ENCODE measurements at regions not wholly inside any gene's neighbourhood (a gene's known extent, or its start where the extent isn't known, plus 50 kb on each side); places are given as distances from the start of the nearest gene placed in this dataset.
"Not testable (repeated sequence)": the region's sequence is repeated elsewhere in the genome, so short reads cannot be mapped to it uniquely, and the experiment has no call there.

- DNase-seq (ENCODE audit: low spot score), result no peak
These were observed 317.3 kb upstream of the TFPI start for GRCh38 chr2:187871506-187871905.

- DNase-seq (ENCODE audit: low spot score), result no peak
These were observed 318.9 kb upstream of the TFPI start for GRCh38 chr2:187873132-187873531.

- no peak for DNase-seq (ENCODE audit: low spot score)
These were observed 320.6 kb upstream of the TFPI start for GRCh38 chr2:187874786-187875185.

GRCh38 chr2:187875261-187876141 lies 321.3 kb upstream of the TFPI start:
- DNase-seq (ENCODE audit: low spot score), result no peak

GRCh38 chr2:187876554-187876953 lies 322.3 kb upstream of the TFPI start:
- no peak for DNase-seq (ENCODE audit: low spot score)

GRCh38 chr2:187877391-187877790 lies 323.2 kb upstream of the TFPI start:
- DNase-seq (ENCODE audit: low spot score), result peak; percentile 49

GRCh38 chr2:187878112-187878511 lies 323.9 kb upstream of the TFPI start:
- DNase-seq (ENCODE audit: low spot score), result peak; percentile 52

GRCh38 chr2:187879491-187879890 lies 325.3 kb upstream of the TFPI start:
- no peak for DNase-seq (ENCODE audit: low spot score)

- DNase-seq (ENCODE audit: low spot score), result no peak
These were observed 329.8 kb upstream of the TFPI start for GRCh38 chr2:187884003-187884402.

GRCh38 chr2:187890690-187891089 lies 336.5 kb upstream of the TFPI start:
- DNase-seq (ENCODE audit: low spot score), result no peak

- no peak for DNase-seq (ENCODE audit: low spot score)
These were observed 345.8 kb upstream of the TFPI start for GRCh38 chr2:187900021-187900420.

- no peak for DNase-seq (ENCODE audit: low spot score)
These were observed 351.8 kb upstream of the TFPI start for GRCh38 chr2:187906021-187906420.

GRCh38 chr2:187910922-187911321 lies 356.7 kb upstream of the TFPI start:
- not testable (repeated sequence) for DNase-seq (ENCODE audit: low spot score)

GRCh38 chr2:187912950-187913349 lies 358.7 kb upstream of the TFPI start:
- no peak for DNase-seq (ENCODE audit: low spot score)

GRCh38 chr2:187915810-187916209 lies 361.6 kb upstream of the TFPI start:
- DNase-seq (ENCODE audit: low spot score), result no peak

- DNase-seq (ENCODE audit: low spot score), result no peak
These were observed 362.6 kb upstream of the TFPI start for GRCh38 chr2:187916799-187917198.

- no peak for DNase-seq (ENCODE audit: low spot score)
These were observed 363.3 kb upstream of the TFPI start for GRCh38 chr2:187917535-187917934.

GRCh38 chr2:187918996-187919821 lies 365.0 kb upstream of the TFPI start:
- no peak for DNase-seq (ENCODE audit: low spot score)

GRCh38 chr2:187920511-187920910 lies 366.3 kb upstream of the TFPI start:
- DNase-seq (ENCODE audit: low spot score), result no peak

- no peak for DNase-seq (ENCODE audit: low spot score)
These were observed 368.6 kb upstream of the TFPI start for GRCh38 chr2:187922846-187923245.

- no peak for DNase-seq (ENCODE audit: low spot score)
These were observed 367.4 kb upstream of the GULP1 start for GRCh38 chr2:187924293-187924692.

GRCh38 chr2:187934236-187934635 lies 357.4 kb upstream of the GULP1 start:
- DNase-seq (ENCODE audit: low spot score), result no peak

- DNase-seq (ENCODE audit: low spot score), result no peak
These were observed 357.0 kb upstream of the GULP1 start for GRCh38 chr2:187934692-187935091.
